Fibroblast of pulmonary artery (primary cell): ENCODE measurements at regions not wholly inside any gene's neighbourhood (a gene's known extent, or its start where the extent isn't known, plus 50 kb on each side); places are given as distances from the start of the nearest gene placed in this dataset.
"Not testable (repeated sequence)": the region's sequence is repeated elsewhere in the genome, so short reads cannot be mapped to it uniquely, and the experiment has no call there.

ENCODE experiments used
- DNase-seq: peaks from one replicate; pipeline ENCODE4 v3.0.0-alpha.2; 2010; ENCODE audit warnings: low read depth
- H3K4me3 ChIP-seq: replicated peaks from 2 replicates; pipeline ENCODE4 v1.5.1; 2011; ENCODE audit warnings: low read depth, mild to moderate bottlenecking, control low read depth, low read length, moderate library complexity
- CTCF ChIP-seq: IDR thresholded peaks from 2 replicates; pipeline ENCODE4 v1.5.1; 2011; ENCODE audit warnings: mild to moderate bottlenecking, control low read depth, low read length, inconsistent platforms; ENCODE audit errors: missing control alignments

DNA sequence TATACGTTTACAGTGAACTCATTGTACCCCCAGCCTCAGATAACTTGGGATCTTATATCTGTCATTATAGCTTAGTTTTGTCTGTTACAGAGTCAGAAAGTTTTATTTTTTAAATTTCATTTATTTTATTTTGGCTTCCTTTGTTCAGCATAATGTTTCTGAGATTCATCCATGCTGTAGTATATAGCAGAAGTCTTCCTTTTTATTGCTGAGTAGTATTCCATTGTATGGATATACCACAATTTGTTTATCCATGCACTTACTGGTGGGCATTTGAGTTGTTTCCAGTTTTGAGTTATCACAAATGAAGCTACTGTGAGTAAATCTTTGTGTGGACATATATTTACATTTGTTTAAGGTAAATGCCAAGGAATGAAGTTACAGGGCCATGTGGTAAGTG is 122.3 kb downstream of the ADCYAP1 start:
- no peak for TF ChIP-seq CTCF
- H3K4me3 ChIP-seq: no peak overlapping the region
- no peak for DNase-seq

DNA sequence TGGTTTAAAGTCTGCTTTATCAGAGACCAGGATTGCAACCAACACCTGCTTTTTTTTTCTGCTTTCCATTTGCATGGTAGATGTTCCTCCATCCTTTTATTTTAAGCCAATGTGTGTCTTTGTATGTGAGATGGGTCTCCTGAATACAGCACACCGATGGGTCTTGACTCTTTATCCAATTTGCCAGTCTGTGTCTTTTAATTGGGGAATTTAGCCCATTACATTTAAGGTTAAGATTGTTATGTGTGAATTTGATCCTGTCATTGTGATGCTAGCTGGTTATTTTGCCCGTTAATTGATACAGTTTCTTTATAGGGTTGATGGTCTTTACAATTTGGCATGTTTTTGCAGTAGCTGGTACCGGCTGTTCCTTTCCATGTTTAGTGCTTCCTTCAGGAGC is 128.4 kb downstream of the ADCYAP1 start:
- not testable (repeated sequence) for H3K4me3 ChIP-seq, DNase-seq

DNA sequence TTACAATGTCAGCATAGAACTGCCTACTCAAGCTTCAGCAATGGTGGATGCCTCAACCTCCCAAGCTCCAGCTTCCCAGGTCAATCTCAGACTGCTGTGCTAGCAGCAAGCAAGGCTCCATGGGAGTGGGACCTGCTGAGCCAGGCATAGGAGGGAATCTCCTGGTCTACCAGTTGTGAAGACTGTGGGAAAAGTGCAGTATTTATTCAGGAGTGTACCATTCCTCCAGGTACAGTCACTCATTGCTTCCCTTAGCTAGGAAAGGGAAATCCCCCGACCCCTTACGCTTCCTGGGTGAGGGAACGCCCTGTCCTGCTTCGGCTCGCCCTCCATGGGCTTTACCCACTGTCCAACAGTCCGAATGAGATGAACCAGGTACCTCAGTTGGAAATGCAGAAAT is 130.3 kb downstream of the ADCYAP1 start:
- TF ChIP-seq CTCF: no peak
- no peak overlapping the region for H3K4me3 ChIP-seq

DNA sequence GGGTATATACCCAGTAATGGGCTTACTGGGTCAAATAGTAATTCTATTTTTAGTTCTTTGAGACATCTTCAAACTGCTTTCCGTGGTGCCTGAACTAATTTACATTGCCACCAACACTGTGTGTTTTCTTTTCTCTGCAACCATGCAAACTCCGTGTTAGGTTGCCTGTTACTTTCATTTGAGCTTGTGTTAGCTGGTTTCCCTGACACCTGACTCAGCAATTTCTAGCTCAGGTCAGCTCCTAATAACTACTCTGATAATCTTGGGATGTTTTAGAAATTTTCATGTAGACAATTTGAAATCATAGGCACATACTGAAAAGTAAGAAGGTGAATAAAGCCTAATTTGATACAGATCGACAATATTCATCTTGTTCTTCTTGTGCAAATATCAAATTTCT is 132.3 kb downstream of the ADCYAP1 start:
- H3K4me3 ChIP-seq: no peak overlapping the region
- DNase-seq: no peak
- no peak for TF ChIP-seq CTCF

More for the DNA sequence above, 130.3 kb downstream of the ADCYAP1 start:
- DNase-seq: no peak

GRCh38 chr18:1037776-1038175 is 133.1 kb downstream of the ADCYAP1 start:
- DNase-seq: no peak
- H3K4me3 ChIP-seq: no peak overlapping the region
- TF ChIP-seq CTCF: no peak

DNA sequence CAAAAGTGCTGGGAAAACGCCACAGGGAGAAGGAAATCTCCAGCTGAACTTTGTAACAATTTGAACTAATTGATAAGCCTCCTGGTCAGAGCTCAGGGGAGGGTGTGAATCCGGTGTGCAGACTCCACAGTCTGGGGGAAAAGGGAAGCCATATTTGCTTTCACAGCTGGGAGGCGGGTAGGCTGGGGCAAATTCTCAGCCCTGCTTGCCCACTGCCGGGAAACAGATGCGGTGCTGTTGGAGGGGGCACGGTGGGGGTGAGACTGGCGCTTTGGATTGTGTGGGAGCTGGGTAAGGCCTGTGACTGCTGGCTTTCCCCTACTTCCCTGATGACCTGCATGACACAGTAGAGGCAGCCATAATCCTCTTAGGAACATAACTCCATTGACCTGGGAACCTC is 134.8 kb downstream of the ADCYAP1 start:
- TF ChIP-seq CTCF: no peak
- DNase-seq: no peak

GRCh38 chr18:1043039-1043438 is 138.4 kb downstream of the ADCYAP1 start:
- not testable (repeated sequence) for H3K4me3 ChIP-seq, DNase-seq

More for the DNA sequence above, 134.8 kb downstream of the ADCYAP1 start:
- no peak overlapping the region for H3K4me3 ChIP-seq

DNA sequence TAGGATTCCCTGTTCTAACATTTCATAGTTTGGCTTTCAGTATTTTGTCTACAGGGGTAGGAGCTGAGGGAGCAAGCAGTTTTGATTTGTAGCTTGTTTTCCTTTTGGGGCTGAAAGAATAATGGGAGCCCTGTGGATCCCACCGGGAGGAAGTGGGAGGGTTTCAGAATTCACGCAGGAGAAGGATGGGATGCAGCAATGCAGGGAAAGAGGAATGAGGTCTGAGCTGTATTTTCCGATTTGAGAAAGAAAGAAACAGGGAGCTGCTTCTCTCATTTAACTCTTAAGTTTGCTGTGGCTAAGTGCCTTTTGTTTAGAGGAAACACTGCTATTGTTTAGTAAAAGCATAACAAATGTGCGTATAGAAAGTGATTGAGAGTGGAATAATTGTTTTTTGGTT is 141.0 kb downstream of the ADCYAP1 start:
- no peak for TF ChIP-seq CTCF
- no peak for DNase-seq
- no peak overlapping the region for H3K4me3 ChIP-seq
